ENCODE measurements at regions not wholly inside any gene's neighbourhood (a gene's known extent, or its start where the extent isn't known, plus 50 kb on each side); places are given as distances from the start of the nearest gene placed in this dataset.

GRCh38 chr6:99813565-99813964 lies 180.5 kb downstream of the MCHR2 start (continued):
- TF ChIP-seq SP1 (IDR thresholded peaks at IDR 0.05; ENCODE audit: low read depth) (no peak), ZNF274 (IDR thresholded peaks at IDR 0.05; ENCODE audit: low read depth, low read length) (no peak)

- Histone ChIP-seq H3K9me3 (ENCODE audit: control insufficient read depth in 1 of 2, insufficient read depth in 1 of 2, low read depth in 1 of 2, low read length in 2 of 2) (no peaks in the 10 kb centered on the region), H3K4me2 (ENCODE audit: low read length) (no peak overlapping the region), H2AFZ (ENCODE audit: low read depth, low read length, poor library complexity, severe bottlenecking) (no peak overlapping the region), H3K4me3 (replicated peaks in 1 of 2; ENCODE audit: low read depth in 1 of 2, low read length in 2 of 2) (no peak overlapping the region), H3K27me3 (ENCODE audit: insufficient read depth, low read length) (no peaks in the 10 kb centered on the region), H3K9ac (ENCODE audit: low read length) (no peak overlapping the region), H3K4me1 (ENCODE audit: control insufficient read depth in 1 of 2, insufficient read depth in 2 of 2, low read length in 2 of 2) (no peaks in the 10 kb centered on the region), H3K9me2 (ENCODE audit: insufficient read depth) (no peaks in the 10 kb centered on the region), H4K20me1 (ENCODE audit: insufficient read depth) (no peaks in the 10 kb centered on the region), H3K79me2 (ENCODE audit: insufficient read depth, low read length) (no peaks in the 10 kb centered on the region), H3K36me3 (ENCODE audit: control insufficient read depth in 1 of 2, insufficient read depth in 2 of 2, low read length in 2 of 2) (no peaks in the 10 kb centered on the region), H3K27ac (ENCODE audit: low read depth, low read length) (no peak overlapping the region)
- DNase-seq (ENCODE audit: low read depth, low spot score) = no peak
- RAD21 ChIA-PET (ENCODE audit: low non-redundant PET in 1 of 2, low total read pairs in 2 of 2, uncharacterized antibody in 2 of 2, unreplicated experiment in 2 of 2) = no interaction called here
- CTCF ChIA-PET = no interaction called here
- BruUV-seq (replicated peaks) = no TSS peak
- no peak for ATAC-seq
- intact Hi-C loops (cut with micrococcal nuclease) = no loop called here
- POLR2A ChIA-PET = no interaction called here
- no peak for TF ChIP-seq ELF1 (IDR thresholded peaks at IDR 0.05; ENCODE audit: borderline replicate concordance, low read depth)
- no peak for TF ChIP-seq SP1 (IDR thresholded peaks at IDR 0.05; ENCODE audit: low read depth)
- no peak for TF ChIP-seq MAX (IDR thresholded peaks at IDR 0.05)
- no peak for TF ChIP-seq CTCF (IDR thresholded peaks at IDR 0.05 in 2 of 3, conservative IDR thresholded peaks at IDR 0.05 in 1 of 3; ENCODE audit: borderline replicate concordance in 1 of 3, insufficient read depth in 1 of 3, low read depth in 2 of 3, low read length in 2 of 3)
- TF ChIP-seq REST (IDR thresholded peaks at IDR 0.05; ENCODE audit: low read depth) = no peak
- no peak for TF ChIP-seq TCF7L2 (IDR thresholded peaks at IDR 0.05; ENCODE audit: borderline replicate concordance, extremely low read depth, insufficient read depth, insufficient read length)
- no peak for TF ChIP-seq ZNF274 (IDR thresholded peaks at IDR 0.05; ENCODE audit: low read depth, low read length)
- TF ChIP-seq CEBPB (IDR thresholded peaks at IDR 0.05; ENCODE audit: low read depth) = no peak
- TF ChIP-seq RAD21 (IDR thresholded peaks at IDR 0.05; ENCODE audit: low read depth) = no peak
- no peak for TF ChIP-seq POLR2AphosphoS5 (IDR thresholded peaks at IDR 0.05; ENCODE audit: low read depth, low read length)
- TF ChIP-seq YY1 (IDR thresholded peaks at IDR 0.05; ENCODE audit: extremely low read depth, insufficient replicate concordance, low read depth, low read length) = no peak
- TF ChIP-seq CBX3 (IDR thresholded peaks at IDR 0.05; ENCODE audit: low read depth) = no peak
- TF ChIP-seq EGR1 (IDR thresholded peaks at IDR 0.05; ENCODE audit: low read depth) = no peak
- no peak for TF ChIP-seq FOSL1 (IDR thresholded peaks at IDR 0.05; ENCODE audit: low read depth)
- TF ChIP-seq ZBTB33 (IDR thresholded peaks at IDR 0.05; ENCODE audit: extremely low read depth, insufficient replicate concordance, low read length) = no peak
- TF ChIP-seq EZH2phosphoT487 (IDR thresholded peaks at IDR 0.05; ENCODE audit: borderline replicate concordance) = no peak
- no peak for TF ChIP-seq EZH2 (IDR thresholded peaks at IDR 0.05)
Observed at GRCh38 chr6:99814230-99814928, 179.6 kb downstream of the MCHR2 start.

Data from HCT116 (cell line).